Thyroid gland (tissue), 4 donors: ENCODE measurements at regions not wholly inside any gene's neighbourhood (a gene's known extent, or its start where the extent isn't known, plus 50 kb on each side); places are given as distances from the start of the nearest gene placed in this dataset.

ENCODE experiments used
- DNase-seq, 2 donors: peaks; one replicate each; pipeline ENCODE4 v3.0.0-alpha.2; 2019
- H3K27ac ChIP-seq, 3 donors: fragments of 200-600 bp; sonication (generic); 1 replicate in 2 of 3; 2 replicates in 1 of 3; pipeline ENCODE4 v1.5.1; 2016 to 2019; ENCODE audit warnings: mild to moderate bottlenecking in 1 of 3, moderate library complexity in 1 of 3
- H3K27me3 ChIP-seq: fragments of 200-600 bp; sonication (generic); one replicate; pipeline ENCODE4 v1.5.1; 2019
- H3K36me3 ChIP-seq, 2 donors: fragments of 200-600 bp; sonication (generic); one replicate each; pipeline ENCODE4 v1.5.1; 2016 to 2019
- H3K4me1 ChIP-seq, 2 donors: fragments of 200-600 bp; sonication (generic); one replicate each; pipeline ENCODE4 v1.5.1; 2017 to 2019
- H3K4me3 ChIP-seq, 3 donors: fragments of 200-600 bp; sonication (generic); replicated peaks in 1 of 3; 1 replicate in 2 of 3; 2 replicates in 1 of 3; pipeline ENCODE4 v1.5.1; 2016; ENCODE audit warnings: mild to moderate bottlenecking in 1 of 3
- H3K9me3 ChIP-seq: fragments of 200-600 bp; sonication (generic); one replicate; pipeline ENCODE4 v1.5.1; 2017
- POLR2A ChIP-seq, 2 donors: fragments of 450-650 bp; IDR thresholded peaks; one replicate each; pipeline ENCODE4 v1.6.1; 2017; ENCODE audit warnings: antibody characterized with exemption in 2 of 2, mild to moderate bottlenecking in 2 of 2, moderate library complexity in 1 of 2
- WGBS, 2 donors: methylation state at CpG; one replicate each; pipeline ENCODE4 v1.1.5; 2017; 5-methylcytosine and 5-hydroxymethylcytosine counted together
- intact Hi-C: fragments of 100-400 bp; cut with DNase I; formaldehyde crosslinking; loops from one replicate; pipeline ENCODE4 v1.15.1; 2023
- TF ChIP-seq, protein P1 (sequence below), 6 experiments: fragments of 200-600 bp in 3 of 6; fragments of 450-650 bp in 3 of 6; sonication (generic) in 3 of 6; IDR thresholded peaks; one replicate each; pipeline ENCODE4 v1.5.1; 2016 to 2019; ENCODE audit warnings: antibody characterized with exemption in 6 of 6, mild to moderate bottlenecking in 2 of 6, inconsistent platforms in 1 of 6, moderate library complexity in 1 of 6

GRCh38 chr11:130573767-130574166 lies 125.3 kb downstream of the ADAMTS15 start:
- no peaks in the 10 kb centered on the region for H3K9me3 ChIP-seq
- no peaks in the 10 kb centered on the region for H3K36me3 ChIP-seq
- no peak overlapping the region for H3K4me3 ChIP-seq
- no peak for DNase-seq
- H3K4me1 ChIP-seq, result no peaks in the 10 kb centered on the region
- WGBS, 2 donors, result 90 to 92% methylated on average over 2 of the region's 2 CpGs
- H3K27ac ChIP-seq, result no peak overlapping the region
- TF ChIP-seq, protein P1, sequence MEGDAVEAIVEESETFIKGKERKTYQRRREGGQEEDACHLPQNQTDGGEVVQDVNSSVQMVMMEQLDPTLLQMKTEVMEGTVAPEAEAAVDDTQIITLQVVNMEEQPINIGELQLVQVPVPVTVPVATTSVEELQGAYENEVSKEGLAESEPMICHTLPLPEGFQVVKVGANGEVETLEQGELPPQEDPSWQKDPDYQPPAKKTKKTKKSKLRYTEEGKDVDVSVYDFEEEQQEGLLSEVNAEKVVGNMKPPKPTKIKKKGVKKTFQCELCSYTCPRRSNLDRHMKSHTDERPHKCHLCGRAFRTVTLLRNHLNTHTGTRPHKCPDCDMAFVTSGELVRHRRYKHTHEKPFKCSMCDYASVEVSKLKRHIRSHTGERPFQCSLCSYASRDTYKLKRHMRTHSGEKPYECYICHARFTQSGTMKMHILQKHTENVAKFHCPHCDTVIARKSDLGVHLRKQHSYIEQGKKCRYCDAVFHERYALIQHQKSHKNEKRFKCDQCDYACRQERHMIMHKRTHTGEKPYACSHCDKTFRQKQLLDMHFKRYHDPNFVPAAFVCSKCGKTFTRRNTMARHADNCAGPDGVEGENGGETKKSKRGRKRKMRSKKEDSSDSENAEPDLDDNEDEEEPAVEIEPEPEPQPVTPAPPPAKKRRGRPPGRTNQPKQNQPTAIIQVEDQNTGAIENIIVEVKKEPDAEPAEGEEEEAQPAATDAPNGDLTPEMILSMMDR (IDR thresholded peaks at IDR 0.05), result no peak
- no peak for TF ChIP-seq POLR2A (IDR thresholded peaks at IDR 0.05)
- no peaks in the 10 kb centered on the region for H3K27me3 ChIP-seq
- intact Hi-C loops, result no loop called here

DNA sequence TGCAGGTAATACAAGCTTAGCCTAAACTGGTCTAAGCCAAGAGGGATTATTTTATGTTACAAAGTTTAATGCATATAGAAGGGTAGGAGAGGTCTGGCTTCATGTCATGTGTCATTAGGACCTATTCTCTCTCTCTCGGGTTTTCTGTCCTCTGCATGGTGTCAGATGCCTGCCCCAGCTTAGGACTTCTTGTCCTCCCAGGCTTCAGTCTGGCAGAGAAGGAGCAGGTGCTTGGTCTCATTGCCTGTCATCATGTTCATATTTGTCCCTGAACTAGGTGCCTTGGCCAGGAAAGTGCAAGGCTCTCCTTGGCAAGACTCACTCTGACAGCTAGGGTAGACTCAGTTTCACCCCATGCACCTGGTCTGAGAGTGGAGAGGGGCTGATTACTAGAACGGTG lies 126.3 kb downstream of the ADAMTS15 start:
- 98 to 100% methylated on average over 2 of the region's 2 CpGs for WGBS, 2 donors
- H3K36me3 ChIP-seq, result no peaks in the 10 kb centered on the region

DNA sequence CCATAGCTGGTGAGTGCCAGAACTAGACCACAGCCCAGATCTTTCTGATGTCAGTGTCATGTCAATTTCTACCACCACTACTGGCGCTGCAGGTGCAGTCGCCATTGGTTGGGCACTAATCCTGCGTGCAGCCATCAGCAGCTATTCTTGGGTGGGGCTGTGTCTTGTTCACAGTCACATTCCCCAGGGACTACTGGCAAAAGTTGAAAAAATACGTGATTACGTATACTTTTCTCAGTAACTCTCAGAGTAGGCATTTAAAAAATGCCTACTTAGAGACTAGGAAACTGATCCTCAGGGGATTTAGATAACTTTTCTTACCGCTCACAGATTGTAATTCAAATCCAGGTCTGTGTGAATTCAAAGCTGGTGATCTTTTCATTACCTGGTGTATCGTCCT lies 127.7 kb downstream of the ADAMTS15 start:
- H3K4me3 ChIP-seq, result no peak overlapping the region
- TF ChIP-seq, protein P1 (IDR thresholded peaks at IDR 0.05), result no peak
- no peak for TF ChIP-seq POLR2A (IDR thresholded peaks at IDR 0.05)
- intact Hi-C loops, result no loop called here
- H3K9me3 ChIP-seq, result no peaks in the 10 kb centered on the region
- 62 to 72% methylated on average over 7 of the region's 7 CpGs for WGBS, 2 donors
- H3K27me3 ChIP-seq, result no peaks in the 10 kb centered on the region
- H3K27ac ChIP-seq, result no peak overlapping the region
- DNase-seq, result no peak
- no peaks in the 10 kb centered on the region for H3K4me1 ChIP-seq
- H3K36me3 ChIP-seq, result no peaks in the 10 kb centered on the region

More for the DNA sequence above, 126.3 kb downstream of the ADAMTS15 start:
- TF ChIP-seq, protein P1 (IDR thresholded peaks at IDR 0.05), result no peak
- TF ChIP-seq POLR2A (IDR thresholded peaks at IDR 0.05), result no peak
- Histone ChIP-seq H3K9me3 (no peaks in the 10 kb centered on the region), H3K4me3 (no peak overlapping the region), H3K27ac (no peak overlapping the region), H3K27me3 (no peaks in the 10 kb centered on the region), H3K4me1 (no peaks in the 10 kb centered on the region)
- intact Hi-C loops, result no loop called here
- no peak for DNase-seq

- Histone ChIP-seq H3K9me3 (no peaks in the 10 kb centered on the region), H3K4me3 (no peak overlapping the region), H3K4me1 (no peaks in the 10 kb centered on the region), H3K36me3 (no peaks in the 10 kb centered on the region), H3K27ac (no peak overlapping the region), H3K27me3 (no peaks in the 10 kb centered on the region)
- TF ChIP-seq, protein P1 (IDR thresholded peaks at IDR 0.05), result no peak
- no peak for TF ChIP-seq POLR2A (IDR thresholded peaks at IDR 0.05)
- 82 to 89% methylated on average over 8 of the region's 8 CpGs for WGBS, 2 donors
- no peak for DNase-seq
- intact Hi-C loops, result no loop called here
Measured at GRCh38 chr11:130578738-130579368, 130.4 kb downstream of the ADAMTS15 start.

DNA sequence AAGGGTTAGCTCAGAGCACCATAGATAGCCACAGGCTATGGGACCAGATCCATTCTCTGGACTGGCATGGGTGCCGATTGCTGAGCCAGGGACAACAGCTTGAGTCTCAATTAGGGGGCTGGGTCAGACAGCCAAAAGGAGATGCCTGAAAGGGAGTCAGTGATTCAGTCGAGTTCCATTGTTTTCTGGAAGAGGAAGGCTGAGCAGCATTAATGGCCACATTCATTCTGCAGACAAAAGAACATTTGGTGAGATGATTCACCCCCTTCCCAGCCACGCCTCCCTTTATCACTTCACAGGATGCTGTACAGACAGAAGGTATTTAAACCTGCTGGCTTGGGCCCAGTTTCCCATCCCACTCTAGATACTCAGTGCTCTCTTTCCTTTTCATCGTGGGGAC lies 131.9 kb downstream of the ADAMTS15 start:
- H3K36me3 ChIP-seq, result no peaks in the 10 kb centered on the region
- peak overlapping the region in 2 of 3 donors; percentile 9 to 33 for H3K27ac ChIP-seq
- H3K27me3 ChIP-seq, result no peaks in the 10 kb centered on the region
- 65 to 70% methylated on average over 4 of the region's 4 CpGs for WGBS, 2 donors
- TF ChIP-seq, protein P1 (IDR thresholded peaks at IDR 0.05), result no peak
- TF ChIP-seq POLR2A (IDR thresholded peaks at IDR 0.05), result no peak
- no peak overlapping the region for H3K4me3 ChIP-seq
- DNase-seq, result no peak
- intact Hi-C loops, result no loop called here
- no peaks in the 10 kb centered on the region for H3K9me3 ChIP-seq
- H3K4me1 ChIP-seq, result peaks cover 0 to 1% of the 10 kb centered on the region in 2 donors
